K562 (cell line): ENCODE measurements at regions not wholly inside any gene's neighbourhood (a gene's known extent, or its start where the extent isn't known, plus 50 kb on each side); places are given as distances from the start of the nearest gene placed in this dataset.

Experiments used
- ATAC-seq: fragments of 200-7000 bp; cut with Tn5 transposase; 3 replicates; pipeline ENCODE4 v1.9.1; 2020; ENCODE audit warnings: moderate library complexity
- BruUV-seq: library from RNA; stranded (reverse); fragments of 400-500 nt; replicated peaks from 2 replicates; lab custom pipeline; 2021; lab: Mats Ljungman, UMichigan
- CTCF ChIA-PET: fragments of 300-600 bp; formaldehyde crosslinking; extraction: SDS; loops from one replicate; lab custom pipeline; 2021; ENCODE audit warnings: low intra/inter-chr PET ratio; lab: Yijun Ruan, JAX
- POLR2A ChIA-PET: fragments of 300-600, 350-650 bp; sonication (Branson Sonifier 250); formaldehyde crosslinking; extraction: SDS; loops from one replicate; lab custom pipeline; 2021; ENCODE audit warnings: antibody characterized with exemption, inconsistent platforms; lab: Yijun Ruan, JAX
- DNase-seq, 4 experiments: peaks; one replicate each; pipeline versions ENCODE4 v3.0.0 to v3.0.0-alpha.2; 2011 to 2018; ENCODE audit warnings: low spot score in 3 of 4, mixed read lengths in 3 of 4; ENCODE audit errors: extremely low read depth in 1 of 4
- FAIRE-seq: peaks from 2 replicates; lab custom pipeline; 2011; peaks lifted over from hg19 to GRCh38; lab: Jason Lieb, UNC
- H2AFZ ChIP-seq: 2 replicates; pipeline ENCODE4 v1.6.0; 2011; ENCODE audit warnings: low read depth, low read length, control low read depth, inconsistent platforms
- H3K27ac ChIP-seq: fragments of 200-600 bp; 3 replicates; pipeline ENCODE4 v1.8.0; 2011; ENCODE audit warnings: low read depth, mild to moderate bottlenecking, control low read depth, inconsistent platforms, low read length, moderate library complexity, mixed read lengths; ENCODE audit errors: extremely low read depth
- H3K27me3 ChIP-seq, 2 experiments: fragments of 300-600 bp in 1 of 2; 2 replicates in 1 of 2; 3 replicates in 1 of 2; pipeline versions ENCODE4 v1.6.0 to v1.8.0; 2011; ENCODE audit warnings: inconsistent platforms in 2 of 2, low read length in 2 of 2, mild to moderate bottlenecking in 1 of 2, mixed read lengths in 1 of 2, moderate library complexity in 1 of 2; ENCODE audit not compliant: control insufficient read depth in 2 of 2, insufficient read depth in 2 of 2
- H3K36me3 ChIP-seq: fragments of 300-600 bp; 3 replicates; pipeline ENCODE4 v1.8.0; 2011; ENCODE audit warnings: mild to moderate bottlenecking, low read length, inconsistent platforms; ENCODE audit not compliant: control insufficient read depth, insufficient read depth
- H3K4me1 ChIP-seq, 2 experiments: fragments of 200-600 bp in 1 of 2; replicated peaks in 1 of 2; 2 replicates in 1 of 2; 3 replicates in 1 of 2; pipeline versions ENCODE4 v1.5.1 to v1.8.0; 2011; ENCODE audit warnings: inconsistent platforms in 2 of 2, low read length in 2 of 2, mild to moderate bottlenecking in 1 of 2, mixed read lengths in 1 of 2, moderate library complexity in 1 of 2; ENCODE audit not compliant: control insufficient read depth in 2 of 2, insufficient read depth in 2 of 2
- H3K4me2 ChIP-seq: 2 replicates; pipeline ENCODE4 v1.6.1; 2011; ENCODE audit warnings: low read length, control low read depth, inconsistent platforms, mixed read lengths; ENCODE audit not compliant: insufficient read depth
- H3K4me3 ChIP-seq: fragments of 200-600 bp; sonication (generic), shearing (Covaris generic); 2 replicates; pipeline ENCODE4 v1.5.1; 2016; ENCODE audit warnings: control low read depth, inconsistent platforms
- H3K79me2 ChIP-seq: fragments of 200-600 bp; 3 replicates; pipeline ENCODE4 v1.8.0; 2011; ENCODE audit warnings: low read length, inconsistent platforms; ENCODE audit not compliant: control insufficient read depth, insufficient read depth
- H3K9ac ChIP-seq, 2 experiments: 2 replicates each; pipeline versions ENCODE4 v1.6.0 to v1.6.1; 2011; ENCODE audit warnings: low read depth in 2 of 2, low read length in 2 of 2, control low read depth in 1 of 2, inconsistent platforms in 1 of 2, mild to moderate bottlenecking in 1 of 2, mixed read lengths in 1 of 2; ENCODE audit not compliant: insufficient read depth in 1 of 2
- H3K9me1 ChIP-seq: one replicate; pipeline ENCODE4 v1.6.0; 2011; ENCODE audit warnings: inconsistent platforms, mild to moderate bottlenecking, low read length, moderate library complexity; ENCODE audit not compliant: control insufficient read depth, insufficient read depth
- H3K9me3 ChIP-seq: replicated peaks from 2 replicates; pipeline ENCODE4 v1.5.1; 2011; ENCODE audit warnings: low read depth, low read length, inconsistent platforms; ENCODE audit not compliant: control insufficient read depth, insufficient read depth
- H4K20me1 ChIP-seq: replicated peaks from 2 replicates; pipeline ENCODE4 v1.6.1; 2011; ENCODE audit warnings: low read length, inconsistent platforms, mixed read lengths; ENCODE audit not compliant: control insufficient read depth, insufficient read depth
- ARID3A ChIP-seq: IDR thresholded peaks from 2 replicates; pipeline ENCODE4 v1.6.1; 2012; ENCODE audit warnings: low read depth, low read length, improper control_type of control experiment, borderline replicate concordance
- BRCA1 ChIP-seq, 2 experiments: fragments of 450-650 bp in 1 of 2; sonication (generic) in 1 of 2; formaldehyde crosslinking in 1 of 2; IDR thresholded peaks; 2 replicates each; pipeline versions ENCODE4 v1.5.0 to v1.6.1; 2017 to 2020; ENCODE audit warnings: mild to moderate bottlenecking in 1 of 2, missing genetic modification reagents in 1 of 2
- BRD9 ChIP-seq: fragments of 450-650 bp; IDR thresholded peaks from 2 replicates; pipeline ENCODE4 v1.6.1; 2018; ENCODE audit warnings: low read depth; ENCODE audit not compliant: partially characterized antibody
- CEBPG ChIP-seq, 3 experiments: fragments of 200-800 bp in 1 of 3; sonication (Bioruptor generic) in 1 of 3; sonication (generic) in 1 of 3; formaldehyde crosslinking in 1 of 3; IDR thresholded peaks in 2 of 3; conservative IDR thresholded peaks in 1 of 3; 2 replicates each; pipeline versions ENCODE4 v1.6.1 to v1.8.0; 2016 to 2022; ENCODE audit warnings: missing compliant biosample characterization in 2 of 3, missing genetic modification characterization in 2 of 3, mild to moderate bottlenecking in 1 of 3, missing genetic modification reagents in 1 of 3
- CTBP1 ChIP-seq: fragments of 450-650 bp; IDR thresholded peaks from 2 replicates; pipeline ENCODE4 v1.6.1; 2016; ENCODE audit warnings: borderline replicate concordance
- EP300 ChIP-seq: IDR thresholded peaks from 2 replicates; pipeline ENCODE4 v1.6.1; 2012; ENCODE audit warnings: low read length, improper control_type of control experiment
- ESRRA ChIP-seq: fragments of 450-650 bp; IDR thresholded peaks from 2 replicates; pipeline ENCODE4 v1.6.1; 2014; ENCODE audit warnings: low read depth, mild to moderate bottlenecking, moderate library complexity, borderline replicate concordance
- FOXA3 ChIP-seq, 2 experiments: fragments of 450-650 bp in 1 of 2; sonication (generic) in 1 of 2; formaldehyde crosslinking; IDR thresholded peaks in 1 of 2; conservative IDR thresholded peaks in 1 of 2; 2 replicates each; pipeline versions ENCODE4 v1.4.0 to v1.8.0; 2020 to 2022; ENCODE audit warnings: mild to moderate bottlenecking in 2 of 2, missing genetic modification reagents in 1 of 2
- FOXJ2 ChIP-seq: fragments of 200-800 bp; sonication (Bioruptor generic); IDR thresholded peaks from 2 replicates; pipeline ENCODE4 v1.6.1; 2016; ENCODE audit warnings: missing genetic modification characterization, missing compliant biosample characterization
- HEY1 ChIP-seq: fragments of 250-450 bp; sonication (Bioruptor Pico); IDR thresholded peaks from 2 replicates; pipeline ENCODE4 v1.5.0; 2020; ENCODE audit warnings: mild to moderate bottlenecking, moderate library complexity, borderline replicate concordance
- HNRNPH1 ChIP-seq: fragments of 200-400 bp; formaldehyde crosslinking; optimal IDR thresholded peaks from 2 replicates; pipeline ENCODE3; 2017; ENCODE audit warnings: low read depth, mild to moderate bottlenecking, low read length, moderate library complexity
- HNRNPL ChIP-seq: fragments of 200-400 bp; formaldehyde crosslinking; IDR thresholded peaks from 2 replicates; pipeline ENCODE4 v1.6.1; 2017; ENCODE audit warnings: low read depth, mild to moderate bottlenecking, low read length
- LEF1 ChIP-seq: fragments of 450-650 bp; IDR thresholded peaks from 2 replicates; pipeline ENCODE4 v1.6.1; 2016; ENCODE audit warnings: mild to moderate bottlenecking
- POLR2AphosphoS2 ChIP-seq: IDR thresholded peaks from 2 replicates; pipeline ENCODE4 v1.6.1; 2012; ENCODE audit warnings: low read length, improper control_type of control experiment
- TAF15 ChIP-seq: fragments of 200-400 bp; formaldehyde crosslinking; IDR thresholded peaks from 2 replicates; pipeline ENCODE4 v1.6.1; 2017; ENCODE audit warnings: mild to moderate bottlenecking, low read depth, low read length, moderate library complexity
- ZFP36 ChIP-seq: fragments of 150-350 bp; IDR thresholded peaks from 2 replicates; pipeline ENCODE4 v1.6.1; 2018; ENCODE audit warnings: low read length, low read depth; ENCODE audit not compliant: partially characterized antibody
- ZKSCAN1 ChIP-seq: fragments of 150-350 bp; IDR thresholded peaks from 2 replicates; pipeline ENCODE4 v1.6.1; 2016; ENCODE audit warnings: low read depth, low read length
- ZNF24 ChIP-seq: fragments of 450-650 bp; IDR thresholded peaks from 2 replicates; pipeline ENCODE4 v1.6.1; 2016
- WGBS: fragments of 100-300 bp; shearing (Covaris generic); methylation state at CpG from one replicate; pipeline ENCODE4 v1.1.6; 2016; ENCODE audit warnings: low coverage, mixed read lengths; ENCODE audit not compliant: insufficient coverage; ENCODE audit errors: missing lambda C conversion rate; 5-methylcytosine and 5-hydroxymethylcytosine counted together
- in situ Hi-C: fragments of 300-500 bp; cut with MboI; formaldehyde crosslinking; loops from 4 replicates; pipeline ENCODE4 v1.15.0; 2018; ENCODE audit warnings: inconsistent platforms, mixed read lengths
- intact Hi-C: fragments of 100-400 bp; cut with micrococcal nuclease; formaldehyde crosslinking; loops from 2 replicates; pipeline ENCODE4 v1.14.2; 2022
- TF ChIP-seq, protein P1 (sequence below): fragments of 450-650 bp; IDR thresholded peaks from 2 replicates; pipeline ENCODE4 v1.6.1; 2016; ENCODE audit warnings: borderline replicate concordance

DNA sequence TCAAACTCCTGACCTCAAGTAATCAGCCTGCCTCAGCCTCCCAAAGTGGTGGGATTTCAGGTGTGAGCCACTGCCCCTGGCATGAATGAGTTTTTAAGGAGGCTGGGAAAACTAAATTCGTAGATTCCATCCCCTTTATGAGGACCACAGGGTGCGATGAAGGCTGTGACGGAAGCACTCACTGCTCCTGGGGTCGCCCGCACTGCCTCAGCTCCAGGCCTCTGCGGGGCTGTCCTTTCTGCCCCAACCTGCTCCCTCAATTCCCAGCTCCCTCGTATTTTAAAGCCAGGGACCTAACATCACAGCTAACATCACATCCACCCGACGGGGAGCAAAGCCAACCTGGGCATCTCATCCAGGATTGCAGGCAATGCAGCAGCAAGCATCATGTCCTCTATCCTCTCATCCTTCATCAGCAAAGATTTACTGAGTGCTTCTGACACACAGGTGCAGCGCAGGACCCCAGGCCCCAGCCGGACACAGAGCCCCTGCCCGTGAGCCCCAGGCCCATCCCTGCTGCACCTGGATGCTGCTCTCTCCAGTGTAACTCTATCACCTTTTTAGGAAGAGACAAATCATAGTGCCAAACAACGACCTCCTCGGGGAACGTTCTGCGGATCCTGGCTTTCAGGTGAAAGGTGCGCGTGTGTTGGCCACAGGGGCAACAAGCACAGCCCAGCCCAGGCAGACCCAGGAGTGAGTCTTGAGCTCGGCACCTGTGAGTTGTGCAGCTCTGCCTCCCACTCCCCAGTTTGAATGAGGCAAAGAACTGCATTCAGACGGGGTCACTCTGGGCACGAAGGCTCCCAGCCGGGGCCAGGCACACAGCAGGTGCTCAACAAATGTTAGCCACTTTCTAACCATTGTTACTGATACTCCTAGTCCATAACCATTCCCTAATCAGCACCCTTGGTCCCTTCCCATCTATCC is 134.3 kb downstream of the CRYBB2 start:
- POLR2A ChIA-PET, result interaction anchor here (0.7 to 1.0 kb wide), 2 partner anchors 26 to 27 kb away, joined by 4 read pairs; no protein-coding TSS in a partner anchor
- FAIRE-seq (no peak), DNase-seq (no peak), ATAC-seq (no peak)
- H2AFZ ChIP-seq, result no peak overlapping the region
- no TSS peak for BruUV-seq
- no peaks in the 10 kb centered on the region for H4K20me1 ChIP-seq
- CTCF ChIA-PET, result no interaction called here
- H3K9me1 ChIP-seq, result no peaks in the 10 kb centered on the region
- H3K27me3 ChIP-seq, result no peaks in the 10 kb centered on the region
- H3K9me3 ChIP-seq, result no peaks in the 10 kb centered on the region
- H3K79me2 ChIP-seq, result no peaks in the 10 kb centered on the region
- H3K4me2 ChIP-seq, result no peak overlapping the region
- H3K4me3 ChIP-seq, result no peak overlapping the region
- no peak overlapping the region for H3K9ac ChIP-seq
- intact Hi-C loops (no loop called here), in situ Hi-C loops (no loop called here)
- peaks cover 53% of the 10 kb centered on the region; the same call in 2 of the 3 replicates for H3K36me3 ChIP-seq
- H3K27ac ChIP-seq, result no peak overlapping the region
- WGBS, result 86% methylated on average over 13 of the region's 22 CpGs
- peaks cover 0 to 4% of the 10 kb centered on the region in 2 experiments; a peak in 1 of 5 replicates for H3K4me1 ChIP-seq
- TF ChIP-seq HEY1 (CRISPR knock-in tag) (no peak), BRD9 (no peak), ZFP36 (no peak), HNRNPL (no peak), ZNF24 (no peak), CTBP1 (no peak), CEBPG (CRISPR knock-in tag; IDR thresholded peaks at IDR 0.05) (no peak), CEBPG (tag; conservative IDR thresholded peaks at IDR 0.05 in 1 of 2, IDR thresholded peaks at IDR 0.05 in 1 of 2) (no peak), BRCA1 (IDR thresholded peaks at IDR 0.05) (no peak), BRCA1 (CRISPR knock-in tag; IDR thresholded peaks at IDR 0.05) (no peak), ESRRA (no peak), HNRNPH1 (no peak), EP300 (no peak), POLR2AphosphoS2 (no peak), ARID3A (no peak), LEF1 (no peak), ZKSCAN1 (no peak), FOXJ2 (no peak), TAF15 (no peak), FOXA3 (CRISPR knock-in tag; conservative IDR thresholded peaks at IDR 0.05 in 1 of 2, IDR thresholded peaks at IDR 0.05 in 1 of 2) (no peak)
- TF ChIP-seq, protein P1, sequence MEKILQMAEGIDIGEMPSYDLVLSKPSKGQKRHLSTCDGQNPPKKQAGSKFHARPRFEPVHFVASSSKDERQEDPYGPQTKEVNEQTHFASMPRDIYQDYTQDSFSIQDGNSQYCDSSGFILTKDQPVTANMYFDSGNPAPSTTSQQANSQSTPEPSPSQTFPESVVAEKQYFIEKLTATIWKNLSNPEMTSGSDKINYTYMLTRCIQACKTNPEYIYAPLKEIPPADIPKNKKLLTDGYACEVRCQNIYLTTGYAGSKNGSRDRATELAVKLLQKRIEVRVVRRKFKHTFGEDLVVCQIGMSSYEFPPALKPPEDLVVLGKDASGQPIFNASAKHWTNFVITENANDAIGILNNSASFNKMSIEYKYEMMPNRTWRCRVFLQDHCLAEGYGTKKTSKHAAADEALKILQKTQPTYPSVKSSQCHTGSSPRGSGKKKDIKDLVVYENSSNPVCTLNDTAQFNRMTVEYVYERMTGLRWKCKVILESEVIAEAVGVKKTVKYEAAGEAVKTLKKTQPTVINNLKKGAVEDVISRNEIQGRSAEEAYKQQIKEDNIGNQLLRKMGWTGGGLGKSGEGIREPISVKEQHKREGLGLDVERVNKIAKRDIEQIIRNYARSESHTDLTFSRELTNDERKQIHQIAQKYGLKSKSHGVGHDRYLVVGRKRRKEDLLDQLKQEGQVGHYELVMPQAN, result no peak
